ENCODE measurements at regions not wholly inside any gene's neighbourhood (a gene's known extent, or its start where the extent isn't known, plus 50 kb on each side); places are given as distances from the start of the nearest gene placed in this dataset.

DNA sequence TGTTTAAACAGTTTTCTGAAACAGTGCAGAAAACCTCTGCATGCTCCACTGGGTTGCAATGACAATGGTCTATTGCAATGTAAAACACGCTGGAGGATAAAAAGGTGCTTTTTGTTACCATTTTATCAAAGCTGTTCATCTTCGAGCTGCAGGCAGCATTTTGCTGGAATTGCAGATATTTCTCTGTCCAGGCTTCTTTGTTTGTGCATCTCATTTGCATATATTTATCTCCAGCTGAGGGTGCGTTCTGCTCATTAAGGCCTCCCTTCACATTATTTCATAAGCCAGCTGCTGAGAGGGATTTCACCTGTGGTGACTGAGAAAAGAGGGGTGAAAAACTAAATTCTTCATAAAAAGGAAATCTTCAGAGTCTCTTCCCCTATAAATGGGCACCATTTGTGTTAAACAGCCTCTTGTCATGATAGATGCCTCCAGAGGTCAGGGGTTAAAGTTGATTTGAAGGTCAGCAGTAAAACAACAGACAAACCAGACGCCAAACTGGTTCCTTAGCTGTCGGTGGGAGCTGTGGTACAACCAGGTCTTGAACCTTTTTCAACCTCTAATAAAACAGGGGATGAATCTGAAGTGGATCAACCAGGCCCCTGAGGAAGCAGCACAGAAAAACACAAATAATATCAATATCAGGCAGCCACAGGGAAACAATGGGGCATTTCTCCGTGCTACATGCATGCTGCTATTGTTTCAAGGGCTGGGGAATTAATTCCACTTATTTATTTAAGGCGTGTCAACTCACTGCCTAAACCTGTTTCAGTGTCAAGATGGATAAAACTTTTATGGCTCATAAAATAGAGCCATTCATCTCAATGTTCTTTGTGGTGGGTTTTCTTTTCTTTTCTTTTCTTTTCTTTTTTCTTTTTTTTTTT lies 265.1 kb downstream of the MEIS1 start:
- Histone ChIP-seq H3K4me3 (no peak overlapping the region), H3K27me3 (no peaks in the 10 kb centered on the region), H3K27ac (no peak overlapping the region), H3K36me3 (no peaks in the 10 kb centered on the region), H3K4me1 (ENCODE audit: low read depth) (peaks cover 29% of the 10 kb centered on the region), H3K9me3 (ENCODE audit: low read depth) (no peaks in the 10 kb centered on the region)
- DNase-seq (ENCODE audit: low read depth in 1 of 2, low spot score in 1 of 2), result no peak
- TF ChIP-seq, protein P1, sequence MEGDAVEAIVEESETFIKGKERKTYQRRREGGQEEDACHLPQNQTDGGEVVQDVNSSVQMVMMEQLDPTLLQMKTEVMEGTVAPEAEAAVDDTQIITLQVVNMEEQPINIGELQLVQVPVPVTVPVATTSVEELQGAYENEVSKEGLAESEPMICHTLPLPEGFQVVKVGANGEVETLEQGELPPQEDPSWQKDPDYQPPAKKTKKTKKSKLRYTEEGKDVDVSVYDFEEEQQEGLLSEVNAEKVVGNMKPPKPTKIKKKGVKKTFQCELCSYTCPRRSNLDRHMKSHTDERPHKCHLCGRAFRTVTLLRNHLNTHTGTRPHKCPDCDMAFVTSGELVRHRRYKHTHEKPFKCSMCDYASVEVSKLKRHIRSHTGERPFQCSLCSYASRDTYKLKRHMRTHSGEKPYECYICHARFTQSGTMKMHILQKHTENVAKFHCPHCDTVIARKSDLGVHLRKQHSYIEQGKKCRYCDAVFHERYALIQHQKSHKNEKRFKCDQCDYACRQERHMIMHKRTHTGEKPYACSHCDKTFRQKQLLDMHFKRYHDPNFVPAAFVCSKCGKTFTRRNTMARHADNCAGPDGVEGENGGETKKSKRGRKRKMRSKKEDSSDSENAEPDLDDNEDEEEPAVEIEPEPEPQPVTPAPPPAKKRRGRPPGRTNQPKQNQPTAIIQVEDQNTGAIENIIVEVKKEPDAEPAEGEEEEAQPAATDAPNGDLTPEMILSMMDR (IDR thresholded peaks at IDR 0.05; ENCODE audit: low read depth, low read length), result no peak

DNA sequence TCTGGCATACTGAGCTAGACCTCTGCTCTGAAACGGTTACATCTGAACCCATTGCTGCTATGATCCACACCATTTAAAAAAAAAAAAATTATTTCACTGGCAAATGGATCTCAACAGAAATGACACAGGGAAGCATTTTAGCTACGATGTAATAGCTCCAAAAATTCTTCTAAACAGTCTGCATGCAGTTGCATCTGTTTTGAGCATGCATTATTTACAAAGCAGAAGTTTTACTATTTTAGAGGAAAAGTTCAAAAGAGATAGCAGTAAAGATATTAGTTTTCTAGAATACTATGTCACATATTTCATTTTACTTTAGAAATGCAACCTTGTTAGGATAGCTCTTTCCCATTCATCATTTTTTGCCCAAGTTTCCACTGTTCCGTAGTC lies 265.7 kb downstream of the MEIS1 start:
- TF ChIP-seq, protein P1 (IDR thresholded peaks at IDR 0.05; ENCODE audit: low read depth, low read length), result no peak
- Histone ChIP-seq H3K9me3 (ENCODE audit: low read depth) (no peaks in the 10 kb centered on the region), H3K4me1 (ENCODE audit: low read depth) (peaks cover 23% of the 10 kb centered on the region), H3K27ac (no peak overlapping the region), H3K4me3 (no peak overlapping the region), H3K36me3 (no peaks in the 10 kb centered on the region), H3K27me3 (no peaks in the 10 kb centered on the region)
- no peak for DNase-seq (ENCODE audit: low read depth in 1 of 2, low spot score in 1 of 2)

DNA sequence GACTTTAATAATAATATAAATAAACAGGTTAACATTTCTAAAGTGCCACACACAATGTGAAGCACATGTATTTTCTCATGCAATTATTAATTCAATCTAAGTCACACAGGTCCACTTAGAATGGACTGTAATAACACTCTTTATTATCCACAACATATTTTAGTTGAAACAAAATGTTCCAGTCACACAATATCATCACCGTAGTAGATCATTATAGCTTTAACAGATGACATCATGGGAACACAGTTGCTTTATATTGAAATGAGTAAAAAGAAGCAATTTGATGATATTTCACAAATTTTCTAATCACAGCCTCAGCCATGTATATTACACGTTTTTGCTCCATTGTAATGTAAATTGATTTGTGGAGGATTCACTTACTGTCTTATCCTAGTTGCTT lies 266.3 kb downstream of the MEIS1 start:
- Histone ChIP-seq H3K4me1 (ENCODE audit: low read depth) (peaks cover 19% of the 10 kb centered on the region), H3K36me3 (no peaks in the 10 kb centered on the region), H3K27me3 (no peaks in the 10 kb centered on the region), H3K4me3 (no peak overlapping the region), H3K9me3 (ENCODE audit: low read depth) (no peaks in the 10 kb centered on the region), H3K27ac (no peak overlapping the region)
- no peak for DNase-seq (ENCODE audit: low read depth in 1 of 2, low spot score in 1 of 2)
- TF ChIP-seq, protein P1 (IDR thresholded peaks at IDR 0.05; ENCODE audit: low read depth, low read length), result no peak

DNA sequence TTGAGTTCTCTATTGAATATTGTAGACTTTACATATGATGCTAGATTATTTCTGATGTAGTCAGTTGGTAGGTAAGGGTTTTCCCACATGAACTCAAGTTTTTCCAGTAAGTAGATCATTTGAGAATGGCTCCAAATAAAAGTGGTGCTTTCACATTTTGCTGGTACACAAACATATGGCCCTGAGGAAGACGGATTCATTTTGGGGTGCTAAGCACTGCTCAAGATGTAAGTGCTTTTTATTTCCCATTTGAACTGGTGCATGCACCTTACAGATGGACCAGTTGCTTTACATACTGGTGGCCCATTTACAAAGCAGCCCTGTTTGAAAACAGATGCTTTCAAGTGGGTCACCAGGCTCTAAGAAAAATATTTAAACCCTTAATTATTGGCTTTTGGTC lies 266.7 kb downstream of the MEIS1 start:
- DNase-seq (ENCODE audit: low read depth in 1 of 2, low spot score in 1 of 2), result no peak
- Histone ChIP-seq H3K4me3 (no peak overlapping the region), H3K4me1 (ENCODE audit: low read depth) (peaks cover 15% of the 10 kb centered on the region), H3K36me3 (no peaks in the 10 kb centered on the region), H3K9me3 (ENCODE audit: low read depth) (no peaks in the 10 kb centered on the region), H3K27me3 (no peaks in the 10 kb centered on the region), H3K27ac (no peak overlapping the region)
- TF ChIP-seq, protein P1 (IDR thresholded peaks at IDR 0.05; ENCODE audit: low read depth, low read length), result no peak

DNA sequence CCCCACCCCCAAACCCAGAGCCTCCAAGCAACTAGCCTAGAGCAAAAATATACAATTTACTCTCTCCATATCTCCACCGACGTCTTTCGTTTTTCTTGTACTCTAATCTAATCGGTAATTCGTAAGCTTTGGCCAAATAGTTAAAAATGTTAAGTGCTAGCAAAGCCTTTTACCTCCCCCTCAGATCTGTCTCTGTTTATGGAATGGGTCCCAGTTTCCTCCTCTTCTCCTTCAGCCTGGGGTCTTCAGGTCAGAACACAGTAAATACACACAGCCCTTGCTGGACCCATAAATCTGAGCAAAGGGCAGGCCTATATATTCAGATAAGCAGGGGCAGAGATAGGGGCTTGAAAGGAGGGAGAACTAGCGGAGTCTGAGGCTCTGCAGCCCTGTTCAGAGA lies 267.4 kb downstream of the MEIS1 start:
- Histone ChIP-seq H3K4me3 (no peak overlapping the region), H3K27me3 (no peaks in the 10 kb centered on the region), H3K36me3 (no peaks in the 10 kb centered on the region), H3K4me1 (ENCODE audit: low read depth) (peaks cover 13% of the 10 kb centered on the region), H3K27ac (no peak overlapping the region), H3K9me3 (ENCODE audit: low read depth) (no peaks in the 10 kb centered on the region)
- TF ChIP-seq, protein P1 (IDR thresholded peaks at IDR 0.05; ENCODE audit: low read depth, low read length), result no peak
- peak in 1 of 2 donors; percentile 5 for DNase-seq (ENCODE audit: low read depth in 1 of 2, low spot score in 1 of 2)

Data from cardiac muscle cell (in vitro differentiated cells and primary cell).